Pancreas (tissue), 10 donors: ENCODE measurements at regions not wholly inside any gene's neighbourhood (a gene's known extent, or its start where the extent isn't known, plus 50 kb on each side); places are given as distances from the start of the nearest gene placed in this dataset.

ENCODE experiments used
- ATAC-seq, 4 donors: fragments of 200-7000 bp; cut with Tn5 transposase; one replicate each; pipeline versions ENCODE4 v1.8.0 to v1.9.1; 2020; ENCODE audit warnings: mild to moderate bottlenecking in 4 of 4, moderate library complexity in 4 of 4
- DNase-seq, 6 donors: peaks; one replicate each; pipeline ENCODE4 v3.0.0-alpha.2; 2020
- FAIRE-seq: peaks from 2 replicates; lab custom pipeline; 2012; peaks lifted over from hg19 to GRCh38; lab: Jason Lieb, UNC
- H3K27ac ChIP-seq, 4 donors: fragments of 200-600 bp; sonication (generic); 1 replicate in 3 of 4; 2 replicates in 1 of 4; pipeline versions ENCODE4 v1.5.0 to v1.8.0; 2020
- H3K27me3 ChIP-seq, 4 donors: fragments of 200-600 bp; one replicate each; pipeline ENCODE4 v1.8.0; 2021
- H3K36me3 ChIP-seq, 3 donors: fragments of 200-600 bp; sonication (generic) in 1 of 3; one replicate each; pipeline versions ENCODE4 v1.5.0 to v1.8.0; 2020 to 2021
- H3K4me1 ChIP-seq, 3 donors: fragments of 200-600 bp; one replicate each; pipeline ENCODE4 v1.8.0; 2021
- H3K4me3 ChIP-seq, 4 donors: fragments of 200-600 bp; sonication (generic) in 2 of 4; one replicate each; pipeline versions ENCODE4 v1.5.0 to v1.8.0; 2020 to 2021
- H3K9me3 ChIP-seq, 4 donors: fragments of 200-600 bp; one replicate each; pipeline ENCODE4 v1.8.0; 2021
- WGBS, 2 donors: extraction: QIAGEN DNeasy Blood & Tissue Kit; methylation state at CpG; one replicate each; pipeline ENCODE4 v1.1.7; 2013; 5-methylcytosine and 5-hydroxymethylcytosine counted together
- intact Hi-C, 3 donors: fragments of 100-400 bp; cut with DNase I; formaldehyde crosslinking; loops; one replicate each; pipeline versions ENCODE4 v1.11.1 to v1.14.2; 2022
- TF ChIP-seq, protein P1 (sequence below), 4 donors: fragments of 200-600 bp; sonication (generic) in 3 of 4; IDR thresholded peaks; one replicate each; pipeline versions ENCODE4 v1.5.0 to v1.8.0; 2021; ENCODE audit warnings: antibody characterized with exemption in 4 of 4
- donor health status: healthy with polysubstance abuse.
- donor health status: DM: no; HTN: no; CAD: no; lungs with moderate emphysema.
- donor health status: DM: no; HTN: no; CAD: no.
- donor health status: control.
- donor health status: control.
- donor health status: Bipolar disorder and iron deficiency.
- donor health status: DM: yes; HTN: yes; CAD: no.
- donor health status: DM: no; HTN: no; CAD: no.
- donor health status: DM: no; HTN: no; CAD: no.
- donor health status: DM: yes; HTN: yes; CAD: no.

DNA sequence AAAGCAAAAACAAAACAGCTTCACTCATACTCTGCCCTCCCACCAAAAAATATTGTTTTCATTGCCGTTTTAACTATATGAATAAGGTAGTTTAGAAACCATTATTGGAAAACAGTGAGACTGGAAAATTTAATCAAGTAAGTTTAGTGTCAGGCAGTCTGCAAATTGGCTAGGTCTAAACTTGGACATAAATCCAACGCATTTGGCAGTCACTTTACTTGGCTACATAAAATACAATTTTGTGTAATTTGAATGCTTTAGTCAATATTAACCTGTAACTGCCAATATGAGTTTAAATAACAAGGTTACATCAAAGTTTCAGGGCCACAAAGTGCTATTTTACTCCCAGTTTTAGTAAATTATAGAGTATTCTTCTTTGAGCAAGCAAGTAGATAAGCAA is 202.3 kb upstream of the SLC38A2 start:
- FAIRE-seq, result no peak

DNA sequence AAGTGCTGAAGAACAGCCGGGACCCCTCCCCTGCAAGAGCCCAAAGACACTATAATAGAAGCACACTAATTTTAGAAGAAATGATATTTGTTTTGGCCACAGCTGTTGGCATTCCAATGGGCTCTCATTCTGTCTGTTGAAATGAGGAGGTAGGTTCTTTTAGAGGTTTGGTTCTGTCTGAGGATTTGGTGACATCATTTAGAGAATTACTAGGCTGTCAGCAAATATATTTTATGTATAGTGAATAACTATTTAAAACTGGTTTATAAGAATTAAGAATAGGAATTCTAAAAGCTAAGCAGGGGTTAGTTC is 200.7 kb upstream of the SLC38A2 start:
- H3K9me3 ChIP-seq, result no peaks in the 10 kb centered on the region
- no peaks in the 10 kb centered on the region for H3K27me3 ChIP-seq
- ATAC-seq (no peak), FAIRE-seq (no peak), DNase-seq (no peak)
- intact Hi-C loops, result no loop called here
- H3K4me3 ChIP-seq, result no peak overlapping the region
- no peaks in the 10 kb centered on the region for H3K4me1 ChIP-seq
- WGBS, 2 donors, result 83 to 91% methylated on average over 1 of the region's 1 CpG
- no peaks in the 10 kb centered on the region for H3K36me3 ChIP-seq
- TF ChIP-seq, protein P1, sequence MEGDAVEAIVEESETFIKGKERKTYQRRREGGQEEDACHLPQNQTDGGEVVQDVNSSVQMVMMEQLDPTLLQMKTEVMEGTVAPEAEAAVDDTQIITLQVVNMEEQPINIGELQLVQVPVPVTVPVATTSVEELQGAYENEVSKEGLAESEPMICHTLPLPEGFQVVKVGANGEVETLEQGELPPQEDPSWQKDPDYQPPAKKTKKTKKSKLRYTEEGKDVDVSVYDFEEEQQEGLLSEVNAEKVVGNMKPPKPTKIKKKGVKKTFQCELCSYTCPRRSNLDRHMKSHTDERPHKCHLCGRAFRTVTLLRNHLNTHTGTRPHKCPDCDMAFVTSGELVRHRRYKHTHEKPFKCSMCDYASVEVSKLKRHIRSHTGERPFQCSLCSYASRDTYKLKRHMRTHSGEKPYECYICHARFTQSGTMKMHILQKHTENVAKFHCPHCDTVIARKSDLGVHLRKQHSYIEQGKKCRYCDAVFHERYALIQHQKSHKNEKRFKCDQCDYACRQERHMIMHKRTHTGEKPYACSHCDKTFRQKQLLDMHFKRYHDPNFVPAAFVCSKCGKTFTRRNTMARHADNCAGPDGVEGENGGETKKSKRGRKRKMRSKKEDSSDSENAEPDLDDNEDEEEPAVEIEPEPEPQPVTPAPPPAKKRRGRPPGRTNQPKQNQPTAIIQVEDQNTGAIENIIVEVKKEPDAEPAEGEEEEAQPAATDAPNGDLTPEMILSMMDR (IDR thresholded peaks at IDR 0.05), result no peak
- H3K27ac ChIP-seq, result no peak overlapping the region

More for the DNA sequence above, 202.3 kb upstream of the SLC38A2 start:
- Histone ChIP-seq H3K27me3 (no peaks in the 10 kb centered on the region), H3K9me3 (no peaks in the 10 kb centered on the region), H3K36me3 (no peaks in the 10 kb centered on the region), H3K27ac (no peak overlapping the region), H3K4me1 (peaks cover 0 to 11% (median 0%) of the 10 kb centered on the region in 3 donors), H3K4me3 (no peak overlapping the region)
- no peak for ATAC-seq
- WGBS, 2 donors, result 43 to 56% methylated on average over 2 of the region's 2 CpGs
- TF ChIP-seq, protein P1 (IDR thresholded peaks at IDR 0.05), result no peak
- intact Hi-C loops, result no loop called here
- no peak for DNase-seq

DNA sequence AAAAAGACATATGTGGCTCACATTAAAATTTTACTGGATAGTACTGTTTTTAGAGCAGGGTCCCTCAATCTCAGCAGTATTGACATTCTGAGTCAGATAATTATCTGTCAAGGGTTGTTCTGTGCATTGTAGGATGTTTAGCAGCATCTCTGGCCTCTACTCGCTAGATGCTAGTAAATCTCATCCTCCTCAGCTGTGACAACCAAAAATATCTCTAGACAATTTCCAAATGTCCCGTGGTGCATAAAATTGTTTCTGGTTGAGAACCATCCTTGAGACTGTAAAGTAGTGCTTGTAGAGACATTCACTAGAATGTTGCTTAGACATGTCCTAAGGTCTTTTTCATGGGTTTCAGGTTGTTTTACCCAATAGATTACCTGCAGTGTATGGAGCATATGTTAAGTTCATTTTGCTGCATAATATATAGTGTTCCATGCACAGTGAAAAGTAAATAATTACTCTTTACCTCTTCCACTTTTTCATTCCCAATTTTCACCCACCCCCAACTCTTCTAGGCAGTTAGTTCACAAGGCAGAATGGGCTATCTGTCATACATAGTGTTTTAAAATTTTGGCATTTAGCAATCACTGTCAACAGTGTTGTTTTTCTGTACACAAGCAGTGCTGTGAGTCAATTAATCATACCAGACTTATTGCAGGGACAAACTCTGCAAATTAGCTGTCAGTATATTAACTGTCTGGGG is 200.2 kb upstream of the SLC38A2 start:
- TF ChIP-seq, protein P1 (IDR thresholded peaks at IDR 0.05), result no peak
- no peak for FAIRE-seq
- no peak for DNase-seq
- no peak for ATAC-seq
- WGBS, 2 donors, result 88 to 99% methylated on average over 2 of the region's 2 CpGs
- no peak overlapping the region for H3K4me3 ChIP-seq
- H3K36me3 ChIP-seq, result no peaks in the 10 kb centered on the region
- H3K4me1 ChIP-seq, result no peaks in the 10 kb centered on the region
- intact Hi-C loops, result no loop called here
- no peaks in the 10 kb centered on the region for H3K27me3 ChIP-seq
- no peaks in the 10 kb centered on the region for H3K9me3 ChIP-seq
- no peak overlapping the region for H3K27ac ChIP-seq

DNA sequence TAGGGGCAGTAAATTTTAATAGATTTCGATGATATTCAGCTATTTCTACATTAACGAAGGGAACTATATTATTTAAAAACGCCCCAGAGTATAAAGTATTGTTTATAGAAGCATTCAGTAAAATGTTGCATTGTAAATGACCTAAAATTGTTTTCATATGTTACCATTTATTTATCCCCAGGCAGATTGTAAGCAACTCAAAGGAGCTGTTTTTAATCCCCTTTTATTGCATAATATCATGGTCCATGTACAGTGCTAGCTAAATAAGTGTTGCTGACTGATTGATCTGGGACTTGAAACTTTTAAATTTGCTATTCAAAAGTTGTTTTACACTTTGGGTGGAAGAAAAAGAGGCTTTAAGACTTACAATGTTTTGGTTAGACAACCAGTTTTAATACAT is 199.0 kb upstream of the SLC38A2 start:
- WGBS, 2 donors, result 92 to 94% methylated on average over 3 of the region's 3 CpGs
- Histone ChIP-seq H3K9me3 (no peaks in the 10 kb centered on the region), H3K27ac (no peak overlapping the region), H3K27me3 (no peaks in the 10 kb centered on the region), H3K4me1 (no peaks in the 10 kb centered on the region), H3K4me3 (no peak overlapping the region), H3K36me3 (no peaks in the 10 kb centered on the region)
- intact Hi-C loops, result no loop called here
- ATAC-seq (no peak), DNase-seq (no peak), FAIRE-seq (no peak)
- TF ChIP-seq, protein P1 (IDR thresholded peaks at IDR 0.05), result no peak

DNA sequence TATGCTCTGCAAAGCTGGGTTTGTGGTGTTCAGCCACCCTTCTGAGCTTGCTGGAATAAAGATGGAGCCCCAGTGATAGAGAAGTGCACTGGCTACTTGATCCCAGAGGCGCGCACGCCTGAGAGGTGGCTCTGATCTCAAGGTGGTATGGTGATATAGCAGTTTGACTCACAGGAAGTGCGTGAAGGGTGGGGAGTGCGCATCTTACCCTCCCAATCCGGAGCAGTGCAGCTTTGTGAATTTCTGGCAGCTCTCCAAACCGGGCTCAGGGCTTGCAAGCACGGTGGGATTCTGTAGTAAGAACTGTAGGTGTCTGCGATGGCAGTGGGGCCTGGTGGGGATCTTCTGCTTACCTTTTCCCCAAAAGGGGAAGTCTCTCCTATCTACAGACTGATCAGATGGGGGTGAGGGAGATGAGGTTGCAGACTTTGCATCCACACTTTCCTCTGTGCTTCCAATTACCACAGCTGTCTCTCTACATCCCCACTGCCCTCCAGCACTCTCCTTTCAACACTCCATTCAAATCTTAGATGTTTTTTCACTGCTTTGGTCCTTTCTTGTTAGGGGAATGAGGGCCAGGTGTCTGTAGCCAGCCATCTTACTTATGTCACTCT is 197.4 kb upstream of the SLC38A2 start:
- Histone ChIP-seq H3K36me3 (no peaks in the 10 kb centered on the region), H3K27me3 (no peaks in the 10 kb centered on the region), H3K4me1 (no peaks in the 10 kb centered on the region), H3K9me3 (no peaks in the 10 kb centered on the region), H3K27ac (no peak overlapping the region), H3K4me3 (no peak overlapping the region)
- TF ChIP-seq, protein P1 (IDR thresholded peaks at IDR 0.05), result no peak
- ATAC-seq (no peak), FAIRE-seq (no peak), DNase-seq (peak in 1 of 6 donors; percentile 20)
- 95 to 96% methylated on average over 9 of the region's 9 CpGs for WGBS, 2 donors
- intact Hi-C loops, result no loop called here
